HG02852 (cell line): ENCODE measurements at regions not wholly inside any gene's neighbourhood (a gene's known extent, or its start where the extent isn't known, plus 50 kb on each side); places are given as distances from the start of the nearest gene placed in this dataset.

Experiments used
- ATAC-seq: cut with Tn5 transposase; IDR thresholded peaks from one replicate; pipeline ENCODE4 v1.9.1; 2021; ENCODE audit warnings: mild to moderate bottlenecking, moderate library complexity; ENCODE audit not compliant: unreplicated experiment

- no peak for ATAC-seq
These were observed 64.8 kb downstream of the PTHLH start for GRCh38 chr12:27907766-27908165.

GRCh38 chr12:27906658-27907473 is 65.7 kb downstream of the PTHLH start:
- ATAC-seq = no peak

- no peak for ATAC-seq
These were observed 66.4 kb downstream of the PTHLH start for GRCh38 chr12:27906127-27906500.

GRCh38 chr12:27905285-27906126 is 67.0 kb downstream of the PTHLH start:
- ATAC-seq = no peak

GRCh38 chr12:27902651-27903050 is 69.9 kb downstream of the PTHLH start:
- ATAC-seq = no peak

GRCh38 chr12:27901959-27902358 is 70.6 kb downstream of the PTHLH start:
- no peak for ATAC-seq

GRCh38 chr12:27900920-27901879 is 71.3 kb downstream of the PTHLH start:
- ATAC-seq = peak; percentile 77

- no peak for ATAC-seq
These were observed 73.3 kb downstream of the PTHLH start for GRCh38 chr12:27899151-27899661.

- ATAC-seq = no peak
These were observed 74.5 kb downstream of the PTHLH start for GRCh38 chr12:27898022-27898421.

GRCh38 chr12:27896419-27896990 is 76.0 kb downstream of the PTHLH start:
- peak; percentile 43 for ATAC-seq

GRCh38 chr12:27894309-27894708 is 78.2 kb downstream of the PTHLH start:
- no peak for ATAC-seq

- no peak for ATAC-seq
These were observed 92.8 kb downstream of the PTHLH start for GRCh38 chr12:27879708-27880107.

- no peak for ATAC-seq
These were observed 95.6 kb upstream of the MANSC4 start for GRCh38 chr12:27875677-27876076.

GRCh38 chr12:27873010-27873409 is 93.0 kb upstream of the MANSC4 start:
- no peak for ATAC-seq

- ATAC-seq = no peak
These were observed 91.9 kb upstream of the MANSC4 start for GRCh38 chr12:27871946-27872345.

GRCh38 chr12:27870939-27871338 is 90.9 kb upstream of the MANSC4 start:
- no peak for ATAC-seq

- no peak for ATAC-seq
These were observed 89.5 kb upstream of the MANSC4 start for GRCh38 chr12:27869567-27869966.

- ATAC-seq = no peak
These were observed 88.1 kb upstream of the MANSC4 start for GRCh38 chr12:27868139-27868538.

- ATAC-seq = no peak
These were observed 86.5 kb upstream of the MANSC4 start for GRCh38 chr12:27866373-27867101.

GRCh38 chr12:27865421-27865820 is 85.4 kb upstream of the MANSC4 start:
- no peak for ATAC-seq
